Tibial nerve (tissue), 4 donors: ENCODE measurements at regions not wholly inside any gene's neighbourhood (a gene's known extent, or its start where the extent isn't known, plus 50 kb on each side); places are given as distances from the start of the nearest gene placed in this dataset.
A peak's percentile ranks its signal among the peaks of the same experiment; 100 is the strongest.

ENCODE experiments used
- DNase-seq, 2 donors: peaks; one replicate each; pipeline ENCODE4 v3.0.0-alpha.2; 2019; ENCODE audit warnings: low spot score in 2 of 2
- H3K27ac ChIP-seq, 4 donors: fragments of 200-600 bp; sonication (generic) in 3 of 4; one replicate each; pipeline ENCODE4 v1.5.1; 2017 to 2019; ENCODE audit warnings: mild to moderate bottlenecking in 1 of 4
- H3K27me3 ChIP-seq, 2 donors: fragments of 200-600 bp; sonication (generic) in 1 of 2; one replicate each; pipeline versions ENCODE4 v1.5.1 to v1.6.0; 2017 to 2019
- H3K36me3 ChIP-seq, 3 donors: fragments of 200-600 bp; sonication (generic); one replicate each; pipeline ENCODE4 v1.5.1; 2018 to 2019
- H3K4me1 ChIP-seq, 4 donors: fragments of 200-600 bp; sonication (generic) in 3 of 4; one replicate each; pipeline ENCODE4 v1.5.1; 2017 to 2019
- H3K4me3 ChIP-seq, 4 donors: fragments of 200-600 bp; sonication (generic) in 3 of 4; one replicate each; pipeline ENCODE4 v1.5.1; 2017 to 2019; ENCODE audit warnings: mild to moderate bottlenecking in 1 of 4, moderate library complexity in 1 of 4
- H3K9me3 ChIP-seq, 4 donors: fragments of 200-600 bp; sonication (generic) in 3 of 4; one replicate each; pipeline ENCODE4 v1.5.1; 2017 to 2019
- CTCF ChIP-seq, 5 experiments: fragments of 200-600 bp in 3 of 5; fragments of 450-650 bp in 2 of 5; sonication (generic) in 3 of 5; IDR thresholded peaks; one replicate each; pipeline ENCODE4 v1.5.1; 2016 to 2019; ENCODE audit warnings: antibody characterized with exemption in 5 of 5, mild to moderate bottlenecking in 3 of 5, moderate library complexity in 2 of 5
- EP300 ChIP-seq, 2 donors: sonication (generic); formaldehyde crosslinking; IDR thresholded peaks; one replicate each; pipeline ENCODE4 v1.6.1; 2017; ENCODE audit warnings: antibody characterized with exemption in 2 of 2, mild to moderate bottlenecking in 1 of 2
- POLR2A ChIP-seq, 2 donors: fragments of 450-650 bp; IDR thresholded peaks; one replicate each; pipeline ENCODE4 v1.6.1; 2017; ENCODE audit warnings: antibody characterized with exemption in 2 of 2, mild to moderate bottlenecking in 2 of 2, moderate library complexity in 2 of 2
- WGBS, 2 donors: methylation state at CpG; one replicate each; pipeline ENCODE4 v1.1.5; 2018; 5-methylcytosine and 5-hydroxymethylcytosine counted together

GRCh38 chr20:9918348-9918747 lies 79.5 kb upstream of the PAK5 start:
- no peaks in the 10 kb centered on the region for H3K4me1 ChIP-seq
- no peak overlapping the region for H3K4me3 ChIP-seq
- DNase-seq: no peak
- 79 to 81% methylated on average over 5 of the region's 5 CpGs for WGBS, 2 donors
- H3K9me3 ChIP-seq: no peaks in the 10 kb centered on the region
- TF ChIP-seq EP300 (IDR thresholded peaks at IDR 0.05): no peak
- TF ChIP-seq POLR2A (IDR thresholded peaks at IDR 0.05): no peak
- TF ChIP-seq CTCF (IDR thresholded peaks at IDR 0.05): no peak
- H3K27me3 ChIP-seq: no peaks in the 10 kb centered on the region
- no peak overlapping the region for H3K27ac ChIP-seq
- no peaks in the 10 kb centered on the region for H3K36me3 ChIP-seq

- Histone ChIP-seq H3K36me3 (no peaks in the 10 kb centered on the region), H3K4me3 (no peak overlapping the region), H3K9me3 (no peaks in the 10 kb centered on the region), H3K27ac (no peak overlapping the region), H3K27me3 (no peaks in the 10 kb centered on the region), H3K4me1 (no peaks in the 10 kb centered on the region)
- 37 to 45% methylated on average over 2 of the region's 2 CpGs for WGBS, 2 donors
- DNase-seq: no peak
- no peak for TF ChIP-seq EP300 (IDR thresholded peaks at IDR 0.05)
- TF ChIP-seq CTCF (IDR thresholded peaks at IDR 0.05): no peak
- TF ChIP-seq POLR2A (IDR thresholded peaks at IDR 0.05): no peak
These were observed 77.9 kb upstream of the PAK5 start for GRCh38 chr20:9916761-9917160.

- peak; percentile 16 to 53 for DNase-seq
- Histone ChIP-seq H3K4me1 (no peaks in the 10 kb centered on the region), H3K27ac (no peak overlapping the region), H3K9me3 (no peaks in the 10 kb centered on the region), H3K36me3 (no peaks in the 10 kb centered on the region), H3K4me3 (no peak overlapping the region), H3K27me3 (no peaks in the 10 kb centered on the region)
- 2 to 6% methylated on average over 8 of the region's 8 CpGs for WGBS, 2 donors
- TF ChIP-seq CTCF (IDR thresholded peaks at IDR 0.05) (peak; percentile 54 to 81 (median 71)), EP300 (IDR thresholded peaks at IDR 0.05) (no peak)
These were observed 74.1 kb upstream of the PAK5 start for GRCh38 chr20:9912858-9913434.

- no peaks in the 10 kb centered on the region for H3K27me3 ChIP-seq
- no peaks in the 10 kb centered on the region for H3K9me3 ChIP-seq
- no peak for TF ChIP-seq POLR2A (IDR thresholded peaks at IDR 0.05)
- TF ChIP-seq CTCF (IDR thresholded peaks at IDR 0.05): no peak
- no peak for TF ChIP-seq EP300 (IDR thresholded peaks at IDR 0.05)
- no peaks in the 10 kb centered on the region for H3K4me1 ChIP-seq
- no peaks in the 10 kb centered on the region for H3K36me3 ChIP-seq
- DNase-seq: no peak
- 84 to 91% methylated on average over 5 of the region's 5 CpGs for WGBS, 2 donors
- H3K4me3 ChIP-seq: no peak overlapping the region
- H3K27ac ChIP-seq: no peak overlapping the region
These were observed 73.4 kb upstream of the PAK5 start for GRCh38 chr20:9912290-9912689.

- Histone ChIP-seq H3K27me3 (no peaks in the 10 kb centered on the region), H3K4me3 (no peak overlapping the region), H3K9me3 (no peaks in the 10 kb centered on the region), H3K36me3 (no peaks in the 10 kb centered on the region), H3K4me1 (no peaks in the 10 kb centered on the region), H3K27ac (no peak overlapping the region)
- TF ChIP-seq CTCF (IDR thresholded peaks at IDR 0.05) (no peak), EP300 (IDR thresholded peaks at IDR 0.05) (no peak), POLR2A (IDR thresholded peaks at IDR 0.05) (no peak)
- DNase-seq: no peak
- 70 to 73% methylated on average over 3 of the region's 3 CpGs for WGBS, 2 donors
These were observed 72.6 kb upstream of the PAK5 start for GRCh38 chr20:9911519-9911918.
